Parathyroid adenoma (tissue), 2 donors: ENCODE measurements at regions not wholly inside any gene's neighbourhood (a gene's known extent, or its start where the extent isn't known, plus 50 kb on each side); places are given as distances from the start of the nearest gene placed in this dataset.

Experiments
- H2AFZ ChIP-seq: fragments of 300-600 bp; sonication (generic); one replicate; pipeline ENCODE4 v1.7.0; 2017; ENCODE audit warnings: antibody characterized with exemption, mild to moderate bottlenecking
- H3K27ac ChIP-seq: fragments of 300-600 bp; sonication (generic); one replicate; pipeline ENCODE4 v1.7.0; 2017
- H3K27me3 ChIP-seq: fragments of 300-600 bp; sonication (generic); one replicate; pipeline ENCODE4 v1.7.0; 2017; ENCODE audit warnings: low read length; ENCODE audit not compliant: control insufficient read depth, insufficient read depth
- H3K36me3 ChIP-seq: fragments of 300-600 bp; sonication (generic); one replicate; pipeline ENCODE4 v1.7.0; 2017; ENCODE audit warnings: low read length; ENCODE audit not compliant: control insufficient read depth, insufficient read depth
- H3K4me1 ChIP-seq: fragments of 300-600 bp; sonication (generic); one replicate; pipeline ENCODE4 v1.7.0; 2017; ENCODE audit warnings: control low read depth
- H3K4me2 ChIP-seq: fragments of 300-600 bp; sonication (generic); one replicate; pipeline ENCODE4 v1.7.0; 2017; ENCODE audit warnings: low read length
- H3K4me3 ChIP-seq: fragments of 300-600 bp; sonication (generic); one replicate; pipeline ENCODE4 v1.7.0; 2017; ENCODE audit warnings: low read depth, low read length
- H3K79me2 ChIP-seq: fragments of 300-600 bp; sonication (generic); one replicate; pipeline ENCODE4 v1.7.0; 2017; ENCODE audit warnings: control low read depth
- H3K9ac ChIP-seq: fragments of 300-600 bp; sonication (generic); one replicate; pipeline ENCODE4 v1.7.0; 2017; ENCODE audit warnings: mild to moderate bottlenecking
- H3K9me3 ChIP-seq: fragments of 300-600 bp; sonication (generic); one replicate; pipeline ENCODE4 v1.7.0; 2017; ENCODE audit warnings: low read length; ENCODE audit not compliant: control insufficient read depth
- TF ChIP-seq, protein P1 (sequence below): fragments of 300-600 bp; sonication (generic); IDR thresholded peaks from one replicate; pipeline ENCODE4 v1.7.0; 2017; ENCODE audit warnings: antibody characterized with exemption, mild to moderate bottlenecking
- donor health status: primary hyperparathyroidism.

DNA sequence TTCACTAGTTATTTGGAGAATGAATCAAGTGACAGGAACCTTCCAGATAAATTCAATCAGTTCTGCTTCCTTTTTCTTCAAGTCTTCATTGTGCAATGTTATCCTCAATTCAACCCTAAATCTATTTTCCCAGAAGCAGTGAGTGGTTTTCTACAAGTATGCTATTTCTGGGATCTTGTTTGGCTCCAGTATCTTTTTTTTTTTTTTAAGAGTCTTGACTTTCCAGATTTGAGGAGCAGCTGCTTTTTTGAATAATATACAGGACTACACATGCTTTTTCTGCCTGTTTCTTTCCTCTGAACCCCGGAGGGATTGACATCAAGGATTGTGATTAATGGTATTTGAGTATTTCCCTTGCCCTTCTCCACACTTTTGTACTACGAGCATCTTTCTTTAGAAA is 339.2 kb upstream of the JAG1 start:
- H3K4me2 ChIP-seq, result no peak overlapping the region
- TF ChIP-seq, protein P1, sequence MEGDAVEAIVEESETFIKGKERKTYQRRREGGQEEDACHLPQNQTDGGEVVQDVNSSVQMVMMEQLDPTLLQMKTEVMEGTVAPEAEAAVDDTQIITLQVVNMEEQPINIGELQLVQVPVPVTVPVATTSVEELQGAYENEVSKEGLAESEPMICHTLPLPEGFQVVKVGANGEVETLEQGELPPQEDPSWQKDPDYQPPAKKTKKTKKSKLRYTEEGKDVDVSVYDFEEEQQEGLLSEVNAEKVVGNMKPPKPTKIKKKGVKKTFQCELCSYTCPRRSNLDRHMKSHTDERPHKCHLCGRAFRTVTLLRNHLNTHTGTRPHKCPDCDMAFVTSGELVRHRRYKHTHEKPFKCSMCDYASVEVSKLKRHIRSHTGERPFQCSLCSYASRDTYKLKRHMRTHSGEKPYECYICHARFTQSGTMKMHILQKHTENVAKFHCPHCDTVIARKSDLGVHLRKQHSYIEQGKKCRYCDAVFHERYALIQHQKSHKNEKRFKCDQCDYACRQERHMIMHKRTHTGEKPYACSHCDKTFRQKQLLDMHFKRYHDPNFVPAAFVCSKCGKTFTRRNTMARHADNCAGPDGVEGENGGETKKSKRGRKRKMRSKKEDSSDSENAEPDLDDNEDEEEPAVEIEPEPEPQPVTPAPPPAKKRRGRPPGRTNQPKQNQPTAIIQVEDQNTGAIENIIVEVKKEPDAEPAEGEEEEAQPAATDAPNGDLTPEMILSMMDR, result no peak
- no peaks in the 10 kb centered on the region for H3K9me3 ChIP-seq
- H3K4me1 ChIP-seq, result no peaks in the 10 kb centered on the region
- H3K27ac ChIP-seq, result peak overlapping the region; percentile 21
- H3K9ac ChIP-seq, result no peak overlapping the region
- no peaks in the 10 kb centered on the region for H3K27me3 ChIP-seq
- no peaks in the 10 kb centered on the region for H3K36me3 ChIP-seq
- H2AFZ ChIP-seq, result no peak overlapping the region
- H3K4me3 ChIP-seq, result no peak overlapping the region
- H3K79me2 ChIP-seq, result no peaks in the 10 kb centered on the region

DNA sequence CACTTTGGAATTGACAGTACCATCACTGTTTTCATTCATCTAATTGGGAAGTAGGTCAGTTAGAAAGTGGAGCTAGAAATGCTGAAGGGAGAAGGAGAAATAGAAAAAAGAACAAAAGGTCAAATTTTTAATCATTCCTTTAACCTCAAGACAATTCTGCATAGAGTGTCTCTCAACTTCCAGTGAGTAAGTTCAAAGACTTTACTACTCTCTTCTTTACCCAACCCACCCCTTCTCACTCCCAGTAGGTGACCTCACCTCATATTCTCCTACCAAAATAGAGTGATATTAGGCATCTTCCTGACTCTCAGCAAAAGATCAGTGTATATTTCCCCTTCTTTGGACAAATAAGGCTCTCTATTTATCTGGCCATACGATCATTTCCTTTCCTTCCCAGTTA is 340.0 kb upstream of the JAG1 start:
- H3K27ac ChIP-seq, result peak overlapping the region; percentile 21
- no peak overlapping the region for H3K4me2 ChIP-seq
- TF ChIP-seq, protein P1, result no peak
- no peak overlapping the region for H3K4me3 ChIP-seq
- no peaks in the 10 kb centered on the region for H3K4me1 ChIP-seq
- no peaks in the 10 kb centered on the region for H3K36me3 ChIP-seq
- H2AFZ ChIP-seq, result no peak overlapping the region
- no peaks in the 10 kb centered on the region for H3K9me3 ChIP-seq
- H3K9ac ChIP-seq, result no peak overlapping the region
- no peaks in the 10 kb centered on the region for H3K79me2 ChIP-seq
- no peaks in the 10 kb centered on the region for H3K27me3 ChIP-seq

DNA sequence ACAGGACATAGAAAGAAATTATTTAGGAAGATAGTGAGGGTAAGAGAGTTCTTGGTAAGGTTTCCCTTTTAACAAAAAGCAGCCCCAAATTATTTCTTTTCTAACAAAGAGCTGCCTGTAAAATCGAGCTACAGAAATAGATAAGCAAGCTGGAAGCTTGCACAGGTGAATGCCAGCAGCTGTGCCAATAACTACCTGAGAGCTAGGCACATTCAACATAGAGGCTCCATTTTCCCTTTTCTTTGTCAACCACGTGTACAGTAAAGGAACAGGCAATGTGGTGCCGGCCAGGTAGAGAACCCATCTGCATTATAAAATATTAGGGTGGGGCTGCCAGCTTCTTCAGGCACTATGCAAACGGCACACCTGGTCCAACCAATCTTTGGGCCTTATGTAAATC is 341.6 kb upstream of the JAG1 start:
- no peak overlapping the region for H3K4me2 ChIP-seq
- no peak overlapping the region for H3K4me3 ChIP-seq
- no peaks in the 10 kb centered on the region for H3K9me3 ChIP-seq
- H3K4me1 ChIP-seq, result no peaks in the 10 kb centered on the region
- no peaks in the 10 kb centered on the region for H3K79me2 ChIP-seq
- no peak overlapping the region for H3K27ac ChIP-seq
- no peak overlapping the region for H2AFZ ChIP-seq
- no peaks in the 10 kb centered on the region for H3K27me3 ChIP-seq
- H3K9ac ChIP-seq, result no peak overlapping the region
- H3K36me3 ChIP-seq, result no peaks in the 10 kb centered on the region
- TF ChIP-seq, protein P1, result no peak

DNA sequence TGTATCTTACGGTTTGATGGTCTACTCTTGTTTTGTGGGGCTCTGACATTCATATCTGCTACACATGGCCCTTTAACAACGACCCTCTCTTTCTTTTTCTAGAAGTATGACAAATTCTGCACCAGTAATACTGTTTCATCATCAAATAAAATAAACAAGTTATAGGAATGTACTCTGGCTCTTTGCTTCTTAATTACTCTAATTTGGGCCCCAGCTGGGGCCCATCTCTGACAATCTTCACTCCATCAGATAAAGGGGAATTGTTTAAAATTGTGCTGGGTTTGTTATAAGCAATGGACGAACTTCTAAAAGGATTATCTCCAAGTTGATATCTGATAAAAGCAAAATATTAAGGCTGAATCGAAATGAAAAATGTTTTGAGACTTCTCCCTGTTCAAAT is 343.6 kb upstream of the JAG1 start:
- Histone ChIP-seq H3K4me2 (no peak overlapping the region), H3K9ac (no peak overlapping the region), H3K27me3 (no peaks in the 10 kb centered on the region), H3K79me2 (no peaks in the 10 kb centered on the region), H3K36me3 (no peaks in the 10 kb centered on the region), H3K27ac (no peak overlapping the region), H2AFZ (no peak overlapping the region), H3K9me3 (no peaks in the 10 kb centered on the region), H3K4me3 (no peak overlapping the region), H3K4me1 (no peaks in the 10 kb centered on the region)
- TF ChIP-seq, protein P1, result no peak

DNA sequence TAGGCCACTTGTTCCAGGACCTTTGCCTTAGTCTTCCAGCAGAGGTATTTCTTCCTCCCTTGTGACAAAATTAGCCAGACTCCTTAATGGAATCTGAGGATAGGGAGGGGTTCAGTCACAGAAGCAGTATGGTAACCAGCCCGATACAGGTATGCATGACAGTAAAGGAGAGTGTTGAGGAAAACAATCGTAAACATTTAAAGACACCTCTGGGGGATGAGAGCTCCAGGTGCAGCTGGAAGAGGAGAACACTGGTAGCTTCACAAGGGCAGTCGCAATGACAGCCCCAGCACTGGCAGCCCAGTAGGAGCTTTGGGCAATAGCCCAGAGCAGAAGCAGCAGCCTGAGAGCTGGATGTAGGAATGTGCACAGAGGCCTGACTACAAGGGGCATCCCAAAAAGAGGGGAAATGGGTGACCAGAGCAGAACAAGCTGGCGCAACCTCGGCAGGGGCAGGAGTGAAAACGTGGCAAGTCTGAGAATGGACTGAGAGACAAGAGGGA is 344.9 kb upstream of the JAG1 start:
- no peaks in the 10 kb centered on the region for H3K27me3 ChIP-seq
- H3K4me1 ChIP-seq, result no peaks in the 10 kb centered on the region
- H2AFZ ChIP-seq, result no peak overlapping the region
- TF ChIP-seq, protein P1, result no peak
- H3K4me2 ChIP-seq, result no peak overlapping the region
- no peaks in the 10 kb centered on the region for H3K79me2 ChIP-seq
- H3K36me3 ChIP-seq, result no peaks in the 10 kb centered on the region
- H3K9ac ChIP-seq, result no peak overlapping the region
- H3K4me3 ChIP-seq, result no peak overlapping the region
- H3K9me3 ChIP-seq, result no peaks in the 10 kb centered on the region
- H3K27ac ChIP-seq, result no peak overlapping the region
